ENCODE measurements at regions not wholly inside any gene's neighbourhood (a gene's known extent, or its start where the extent isn't known, plus 50 kb on each side); places are given as distances from the start of the nearest gene placed in this dataset.

DNA sequence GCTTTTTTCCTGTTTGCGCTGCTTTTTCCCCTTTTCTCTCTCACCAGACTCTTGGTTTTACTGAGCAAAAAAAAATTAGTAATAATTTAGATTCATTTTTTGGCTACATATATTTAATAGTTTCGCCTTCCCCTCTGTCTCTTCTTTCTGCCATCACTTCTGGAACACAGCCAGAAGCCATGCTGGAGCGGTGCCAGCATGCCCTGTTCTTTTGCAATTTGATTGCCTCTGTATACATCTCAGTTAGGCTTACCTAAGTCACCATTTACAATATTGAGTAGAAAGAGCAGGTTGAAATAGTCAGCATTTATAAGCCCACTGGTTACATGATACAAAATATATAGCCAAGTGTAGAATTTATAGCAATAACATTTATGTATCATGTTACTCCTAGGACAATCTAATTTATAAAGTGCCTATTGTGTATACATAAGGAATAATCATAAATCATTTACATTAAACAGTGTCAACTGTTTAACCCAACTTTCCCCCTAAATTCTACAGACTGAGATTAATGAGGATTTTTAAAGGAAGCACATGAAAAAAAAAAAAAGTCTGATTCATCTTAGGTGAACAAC, 413.8 kb upstream of the SOX5 start:
- TF ChIP-seq, protein P1, sequence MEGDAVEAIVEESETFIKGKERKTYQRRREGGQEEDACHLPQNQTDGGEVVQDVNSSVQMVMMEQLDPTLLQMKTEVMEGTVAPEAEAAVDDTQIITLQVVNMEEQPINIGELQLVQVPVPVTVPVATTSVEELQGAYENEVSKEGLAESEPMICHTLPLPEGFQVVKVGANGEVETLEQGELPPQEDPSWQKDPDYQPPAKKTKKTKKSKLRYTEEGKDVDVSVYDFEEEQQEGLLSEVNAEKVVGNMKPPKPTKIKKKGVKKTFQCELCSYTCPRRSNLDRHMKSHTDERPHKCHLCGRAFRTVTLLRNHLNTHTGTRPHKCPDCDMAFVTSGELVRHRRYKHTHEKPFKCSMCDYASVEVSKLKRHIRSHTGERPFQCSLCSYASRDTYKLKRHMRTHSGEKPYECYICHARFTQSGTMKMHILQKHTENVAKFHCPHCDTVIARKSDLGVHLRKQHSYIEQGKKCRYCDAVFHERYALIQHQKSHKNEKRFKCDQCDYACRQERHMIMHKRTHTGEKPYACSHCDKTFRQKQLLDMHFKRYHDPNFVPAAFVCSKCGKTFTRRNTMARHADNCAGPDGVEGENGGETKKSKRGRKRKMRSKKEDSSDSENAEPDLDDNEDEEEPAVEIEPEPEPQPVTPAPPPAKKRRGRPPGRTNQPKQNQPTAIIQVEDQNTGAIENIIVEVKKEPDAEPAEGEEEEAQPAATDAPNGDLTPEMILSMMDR (IDR thresholded peaks at IDR 0.05; ENCODE audit: low read depth, low read length): no peak

DNA sequence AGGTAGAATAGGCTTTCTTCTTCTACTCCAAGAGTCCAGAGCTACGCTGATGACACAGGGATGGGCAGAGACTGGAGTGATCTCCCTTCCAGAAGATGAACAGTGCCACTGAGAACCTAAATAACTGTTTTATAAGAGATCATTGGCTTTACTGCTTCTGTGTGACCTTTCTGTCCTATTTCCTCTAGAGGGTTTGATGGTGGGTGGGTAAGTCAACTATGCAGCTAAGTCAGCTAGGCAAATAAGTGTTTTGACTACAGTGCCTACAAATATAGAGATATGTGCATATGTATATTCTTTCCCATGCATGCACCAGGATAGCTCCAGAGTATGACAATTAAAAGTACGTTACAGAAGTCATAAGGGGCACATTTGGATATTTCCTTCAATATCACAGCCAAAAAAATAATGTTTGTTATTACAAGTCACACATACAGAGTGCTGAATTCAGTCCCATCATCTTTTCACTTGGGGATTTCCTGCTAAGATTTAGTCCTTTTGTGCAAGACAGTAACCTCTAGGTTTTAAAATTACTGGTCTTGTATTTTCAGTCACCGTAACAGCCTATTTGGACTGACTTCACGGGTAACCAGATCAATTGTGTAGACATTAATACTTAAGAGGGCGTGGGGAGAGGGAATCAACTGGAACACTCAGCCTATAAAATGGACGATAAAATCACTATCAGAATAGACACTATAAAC, 412.6 kb upstream of the SOX5 start:
- TF ChIP-seq, protein P1 (IDR thresholded peaks at IDR 0.05; ENCODE audit: low read depth, low read length): no peak
- no peak overlapping the region for H3K4me3 ChIP-seq (ENCODE audit: low read depth, low read length)

More for the DNA sequence above, 413.8 kb upstream of the SOX5 start:
- H3K4me3 ChIP-seq (ENCODE audit: low read depth, low read length): no peak overlapping the region

DNA sequence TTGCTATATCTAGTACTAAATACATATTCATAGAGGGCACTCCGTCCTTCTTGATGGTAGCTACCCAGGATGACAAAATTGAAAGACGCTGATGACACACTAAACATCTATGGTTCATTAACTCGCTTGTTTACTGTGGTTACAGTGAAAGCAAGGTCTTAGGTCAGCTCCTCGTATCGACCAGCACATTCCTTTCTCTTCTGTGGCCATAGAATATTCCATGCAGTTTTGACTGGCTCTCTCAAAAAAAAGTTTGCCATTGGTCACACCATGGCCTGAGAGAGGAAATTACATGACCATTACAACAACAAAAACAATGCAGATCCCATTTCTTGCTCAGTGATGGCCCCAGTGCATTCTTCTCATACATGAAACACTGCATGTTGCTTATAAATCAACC, 411.4 kb upstream of the SOX5 start:
- TF ChIP-seq, protein P1 (IDR thresholded peaks at IDR 0.05; ENCODE audit: low read depth, low read length): no peak
- no peak overlapping the region for H3K4me3 ChIP-seq (ENCODE audit: low read depth, low read length)

DNA sequence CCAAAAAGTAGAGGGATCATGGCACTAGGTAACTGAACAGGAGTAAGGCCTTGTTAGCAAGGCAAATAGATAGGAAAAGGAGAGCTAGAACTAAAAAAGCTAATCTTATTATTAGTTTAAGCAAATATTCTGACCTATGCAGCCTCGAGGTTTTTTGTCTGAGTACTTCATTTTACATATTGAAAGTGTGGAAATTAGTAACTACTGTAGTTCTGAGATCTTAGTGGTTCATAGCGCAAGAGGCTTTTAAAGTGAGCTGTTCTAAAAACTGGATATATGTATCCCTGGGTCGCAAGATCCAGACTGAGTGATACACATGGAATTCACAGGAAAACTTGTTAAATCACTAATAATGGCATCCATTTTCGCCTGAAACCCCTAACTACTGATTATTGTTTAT, 411.0 kb upstream of the SOX5 start:
- H3K4me3 ChIP-seq (ENCODE audit: low read depth, low read length): no peak overlapping the region
- TF ChIP-seq, protein P1 (IDR thresholded peaks at IDR 0.05; ENCODE audit: low read depth, low read length): no peak

DNA sequence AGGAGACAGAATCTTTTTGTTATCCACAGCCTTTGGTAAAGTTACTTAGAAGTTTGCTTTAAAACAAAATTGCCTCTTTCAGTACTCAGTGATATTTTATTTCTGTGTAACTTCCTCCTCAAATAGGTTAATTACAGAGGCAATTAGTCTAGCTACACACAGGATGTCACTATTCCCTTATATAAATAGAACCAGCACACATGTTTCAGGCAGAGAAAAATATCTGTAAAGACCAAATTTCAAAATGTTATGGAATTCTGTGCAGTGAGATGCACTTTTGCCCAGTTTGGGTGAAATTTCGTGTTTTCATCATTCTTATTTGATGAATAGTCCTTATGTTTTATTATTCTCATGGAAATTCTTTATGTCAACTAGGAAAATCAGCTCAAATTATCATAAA, 410.6 kb upstream of the SOX5 start:
- TF ChIP-seq, protein P1 (IDR thresholded peaks at IDR 0.05; ENCODE audit: low read depth, low read length): no peak
- no peak overlapping the region for H3K4me3 ChIP-seq (ENCODE audit: low read depth, low read length)

DNA sequence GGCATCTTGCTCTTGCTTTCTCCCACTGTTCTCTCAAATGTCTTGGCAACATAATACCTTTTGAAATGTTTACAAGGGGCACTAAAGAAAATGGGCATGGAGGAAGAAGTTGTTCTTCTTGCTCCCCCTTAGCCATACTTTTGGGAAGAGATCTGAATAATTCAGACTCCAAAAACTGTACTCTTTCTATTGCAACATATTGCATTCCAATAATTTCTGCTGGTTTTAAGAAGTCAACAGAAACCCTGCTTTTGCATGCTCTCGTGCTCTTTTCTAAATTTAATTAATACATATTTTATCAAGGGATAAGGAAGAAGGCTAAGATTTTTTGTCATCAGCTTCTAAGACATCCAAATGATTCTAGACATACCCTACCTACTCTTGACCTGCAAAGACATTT, 409.9 kb upstream of the SOX5 start:
- no peak overlapping the region for H3K4me3 ChIP-seq (ENCODE audit: low read depth, low read length)
- TF ChIP-seq, protein P1 (IDR thresholded peaks at IDR 0.05; ENCODE audit: low read depth, low read length): no peak

DNA sequence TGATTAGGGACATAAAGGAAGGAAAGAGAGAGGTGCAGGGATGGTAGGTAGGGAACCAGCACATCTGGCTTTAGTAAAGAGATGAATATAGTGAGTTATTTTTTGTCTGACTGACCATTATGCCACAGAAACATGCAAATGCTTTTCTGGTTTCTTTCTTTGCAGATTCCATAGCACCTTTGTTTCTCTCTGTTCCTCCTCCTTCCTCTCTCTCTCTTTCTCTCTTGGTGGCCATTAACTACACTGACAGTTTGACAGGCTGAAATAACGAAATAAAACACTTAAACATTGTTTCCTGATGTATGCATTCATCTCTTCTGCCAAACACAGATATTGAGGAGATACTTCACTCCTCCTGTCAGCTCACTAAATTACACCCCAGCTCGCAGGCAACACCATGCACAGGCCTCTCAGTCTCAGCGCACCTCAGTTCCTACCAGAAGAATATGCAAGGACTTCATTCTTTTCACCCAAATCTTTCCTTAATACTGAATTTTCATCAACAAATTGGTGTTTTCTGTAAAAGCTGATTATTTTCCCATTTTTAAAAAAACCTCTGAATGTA, 406.9 kb upstream of the SOX5 start:
- TF ChIP-seq, protein P1 (IDR thresholded peaks at IDR 0.05; ENCODE audit: low read depth, low read length): no peak
- H3K4me3 ChIP-seq (ENCODE audit: low read depth, low read length): no peak overlapping the region
